Upper lobe of left lung (tissue), 4 donors: ENCODE measurements at regions not wholly inside any gene's neighbourhood (a gene's known extent, or its start where the extent isn't known, plus 50 kb on each side); places are given as distances from the start of the nearest gene placed in this dataset.

ENCODE experiments used
- EP300 ChIP-seq, 4 donors: sonication (generic); formaldehyde crosslinking; IDR thresholded peaks; one replicate each; pipeline ENCODE4 v1.5.1; 2017; ENCODE audit warnings: antibody characterized with exemption in 4 of 4, control low read depth in 2 of 4
- TF ChIP-seq, protein P1 (sequence below), 6 experiments: fragments of 450-650 bp in 4 of 6; fragments of 200-600 bp in 2 of 6; sonication (generic) in 2 of 6; IDR thresholded peaks; one replicate each; pipeline ENCODE4 v1.5.1; 2016 to 2019; ENCODE audit warnings: antibody characterized with exemption in 6 of 6

DNA sequence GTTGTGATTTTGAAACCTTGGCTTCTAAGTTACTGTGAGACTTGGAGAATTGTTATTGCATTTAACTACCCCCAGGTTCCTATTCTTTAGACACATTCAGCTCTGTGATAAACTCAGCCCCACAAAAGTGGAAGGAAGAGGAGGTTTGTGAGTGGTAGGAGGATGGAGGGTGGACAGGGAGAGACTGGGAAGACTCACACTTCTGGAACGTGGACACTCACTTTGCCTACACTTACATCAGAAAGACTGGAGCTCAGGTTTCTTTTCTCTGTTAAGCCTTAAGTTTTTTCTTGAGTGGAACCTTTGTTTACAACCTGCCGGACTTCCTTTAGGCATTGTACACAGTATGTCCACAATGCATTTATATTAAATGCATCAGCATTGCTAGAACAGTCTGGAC lies 99.0 kb downstream of the AREG start:
- TF ChIP-seq, protein P1, sequence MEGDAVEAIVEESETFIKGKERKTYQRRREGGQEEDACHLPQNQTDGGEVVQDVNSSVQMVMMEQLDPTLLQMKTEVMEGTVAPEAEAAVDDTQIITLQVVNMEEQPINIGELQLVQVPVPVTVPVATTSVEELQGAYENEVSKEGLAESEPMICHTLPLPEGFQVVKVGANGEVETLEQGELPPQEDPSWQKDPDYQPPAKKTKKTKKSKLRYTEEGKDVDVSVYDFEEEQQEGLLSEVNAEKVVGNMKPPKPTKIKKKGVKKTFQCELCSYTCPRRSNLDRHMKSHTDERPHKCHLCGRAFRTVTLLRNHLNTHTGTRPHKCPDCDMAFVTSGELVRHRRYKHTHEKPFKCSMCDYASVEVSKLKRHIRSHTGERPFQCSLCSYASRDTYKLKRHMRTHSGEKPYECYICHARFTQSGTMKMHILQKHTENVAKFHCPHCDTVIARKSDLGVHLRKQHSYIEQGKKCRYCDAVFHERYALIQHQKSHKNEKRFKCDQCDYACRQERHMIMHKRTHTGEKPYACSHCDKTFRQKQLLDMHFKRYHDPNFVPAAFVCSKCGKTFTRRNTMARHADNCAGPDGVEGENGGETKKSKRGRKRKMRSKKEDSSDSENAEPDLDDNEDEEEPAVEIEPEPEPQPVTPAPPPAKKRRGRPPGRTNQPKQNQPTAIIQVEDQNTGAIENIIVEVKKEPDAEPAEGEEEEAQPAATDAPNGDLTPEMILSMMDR (IDR thresholded peaks at IDR 0.05): no peak
- no peak for TF ChIP-seq EP300 (IDR thresholded peaks at IDR 0.05)
